Mammary epithelial cell (primary cell): ENCODE measurements at regions not wholly inside any gene's neighbourhood (a gene's known extent, or its start where the extent isn't known, plus 50 kb on each side); places are given as distances from the start of the nearest gene placed in this dataset.

Source experiments
- EZH2 ChIP-seq: IDR thresholded peaks from 2 replicates; pipeline ENCODE4 v1.6.1; 2012; ENCODE audit warnings: low read length, inconsistent platforms, borderline replicate concordance
- TF ChIP-seq, protein P1 (sequence below), 2 donors: IDR thresholded peaks in 1 of 2; conservative IDR thresholded peaks in 1 of 2; 2 replicates each; pipeline ENCODE4 v1.5.1; 2011 to 2012; ENCODE audit warnings: inconsistent platforms in 2 of 2, low read length in 2 of 2, mild to moderate bottlenecking in 2 of 2, control low read depth in 1 of 2, low read depth in 1 of 2; ENCODE audit not compliant: insufficient read depth in 1 of 2; ENCODE audit errors: extremely low read depth in 1 of 2

- TF ChIP-seq, protein P1, sequence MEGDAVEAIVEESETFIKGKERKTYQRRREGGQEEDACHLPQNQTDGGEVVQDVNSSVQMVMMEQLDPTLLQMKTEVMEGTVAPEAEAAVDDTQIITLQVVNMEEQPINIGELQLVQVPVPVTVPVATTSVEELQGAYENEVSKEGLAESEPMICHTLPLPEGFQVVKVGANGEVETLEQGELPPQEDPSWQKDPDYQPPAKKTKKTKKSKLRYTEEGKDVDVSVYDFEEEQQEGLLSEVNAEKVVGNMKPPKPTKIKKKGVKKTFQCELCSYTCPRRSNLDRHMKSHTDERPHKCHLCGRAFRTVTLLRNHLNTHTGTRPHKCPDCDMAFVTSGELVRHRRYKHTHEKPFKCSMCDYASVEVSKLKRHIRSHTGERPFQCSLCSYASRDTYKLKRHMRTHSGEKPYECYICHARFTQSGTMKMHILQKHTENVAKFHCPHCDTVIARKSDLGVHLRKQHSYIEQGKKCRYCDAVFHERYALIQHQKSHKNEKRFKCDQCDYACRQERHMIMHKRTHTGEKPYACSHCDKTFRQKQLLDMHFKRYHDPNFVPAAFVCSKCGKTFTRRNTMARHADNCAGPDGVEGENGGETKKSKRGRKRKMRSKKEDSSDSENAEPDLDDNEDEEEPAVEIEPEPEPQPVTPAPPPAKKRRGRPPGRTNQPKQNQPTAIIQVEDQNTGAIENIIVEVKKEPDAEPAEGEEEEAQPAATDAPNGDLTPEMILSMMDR (conservative IDR thresholded peaks at IDR 0.05 in 1 of 2, IDR thresholded peaks at IDR 0.05 in 1 of 2; ENCODE audit: extremely low read depth in 1 of 2, insufficient read depth in 1 of 2, low read depth in 1 of 2, low read length in 2 of 2) = no peak
- TF ChIP-seq EZH2 = no peak
These were observed 187.9 kb upstream of the LMCD1 start for GRCh38 chr3:8313560-8314267.
